CD14-positive monocyte (primary cell): ENCODE measurements at regions not wholly inside any gene's neighbourhood (a gene's known extent, or its start where the extent isn't known, plus 50 kb on each side); places are given as distances from the start of the nearest gene placed in this dataset.

ENCODE experiments used
- DNase-seq, 3 donors: peaks; one replicate each; pipeline ENCODE4 v3.0.0-alpha.2; 2011 to 2022
- H2AFZ ChIP-seq: 2 replicates; pipeline ENCODE4 v1.6.0; 2012; ENCODE audit warnings: mild to moderate bottlenecking, low read depth, low read length, inconsistent platforms; ENCODE audit not compliant: insufficient read depth, poor library complexity, severe bottlenecking
- H3K27ac ChIP-seq, 2 donors: 1 replicate in 1 of 2; 2 replicates in 1 of 2; pipeline ENCODE4 v1.5.1; 2012 to 2013; ENCODE audit warnings: low read length in 2 of 2, control low read depth in 1 of 2, inconsistent platforms in 1 of 2, low read depth in 1 of 2, mild to moderate bottlenecking in 1 of 2
- H3K27me3 ChIP-seq, 2 donors: one replicate each; pipeline versions ENCODE4 v1.6.0 to v1.6.1; 2011 to 2013; ENCODE audit warnings: low read length in 2 of 2; ENCODE audit not compliant: control insufficient read depth in 2 of 2, insufficient read depth in 2 of 2
- H3K36me3 ChIP-seq, 2 donors: replicated peaks in 1 of 2; 1 replicate in 1 of 2; 2 replicates in 1 of 2; pipeline versions ENCODE4 v1.5.1 to v1.6.1; 2012 to 2013; ENCODE audit warnings: low read length in 2 of 2, control low read depth in 1 of 2, inconsistent platforms in 1 of 2, mild to moderate bottlenecking in 1 of 2; ENCODE audit not compliant: insufficient read depth in 2 of 2, control insufficient read depth in 1 of 2
- H3K4me1 ChIP-seq, 2 donors: 1 replicate in 1 of 2; 2 replicates in 1 of 2; pipeline versions ENCODE4 v1.5.1 to v1.6.1; 2012 to 2013; ENCODE audit warnings: low read length in 2 of 2, control low read depth in 1 of 2, inconsistent platforms in 1 of 2, mild to moderate bottlenecking in 1 of 2, moderate library complexity in 1 of 2; ENCODE audit not compliant: insufficient read depth in 2 of 2, control insufficient read depth in 1 of 2
- H3K4me2 ChIP-seq: replicated peaks from 2 replicates; pipeline ENCODE3; 2012; ENCODE audit warnings: low read length, moderate library complexity, mild to moderate bottlenecking; ENCODE audit not compliant: poor library complexity, severe bottlenecking; ENCODE audit errors: extremely low read depth
- H3K4me3 ChIP-seq, 3 experiments: fragments of 200-600 bp in 1 of 3; sonication (generic) in 1 of 3; replicated peaks in 1 of 3; 1 replicate in 2 of 3; 2 replicates in 1 of 3; pipeline ENCODE4 v1.5.1; 2011 to 2013; ENCODE audit warnings: low read length in 3 of 3, mild to moderate bottlenecking in 3 of 3, control low read depth in 2 of 3, low read depth in 2 of 3, inconsistent platforms in 1 of 3, moderate library complexity in 1 of 3
- H3K79me2 ChIP-seq: 2 replicates; pipeline ENCODE4 v1.6.0; 2012; ENCODE audit warnings: mild to moderate bottlenecking, control low read depth, inconsistent platforms, low read length, moderate library complexity; ENCODE audit not compliant: insufficient read depth
- H3K9ac ChIP-seq: 2 replicates; pipeline ENCODE4 v1.6.0; 2017; ENCODE audit warnings: low read length, mild to moderate bottlenecking; ENCODE audit not compliant: insufficient read depth, poor library complexity, severe bottlenecking
- H3K9me3 ChIP-seq, 2 donors: replicated peaks in 1 of 2; 1 replicate in 1 of 2; 2 replicates in 1 of 2; pipeline versions ENCODE4 v1.5.1 to v1.6.1; 2012 to 2013; ENCODE audit warnings: low read length in 2 of 2, control low read depth in 1 of 2; ENCODE audit not compliant: control insufficient read depth in 1 of 2, insufficient read depth in 1 of 2
- H4K20me1 ChIP-seq: 2 replicates; pipeline ENCODE4 v1.6.0; 2012; ENCODE audit warnings: mild to moderate bottlenecking, low read length, control low read depth, moderate library complexity; ENCODE audit not compliant: insufficient read depth
- H3K27ac Mint-ChIP-seq, 7 donors: one replicate each; pipeline ENCODE4 v1.8.0; 2020; ENCODE audit warnings: mild to moderate bottlenecking in 7 of 7, mixed read lengths in 7 of 7, moderate library complexity in 6 of 7, inconsistent platforms in 2 of 7
- H3K27me3 Mint-ChIP-seq, 3 donors: one replicate each; pipeline ENCODE4 v1.8.0; 2021 to 2022; ENCODE audit warnings: low read depth in 3 of 3, mild to moderate bottlenecking in 3 of 3, mixed read lengths in 3 of 3, moderate library complexity in 3 of 3, inconsistent platforms in 1 of 3
- H3K36me3 Mint-ChIP-seq, 2 donors: one replicate each; pipeline ENCODE4 v1.8.0; 2020; ENCODE audit warnings: mixed read lengths in 2 of 2, inconsistent platforms in 1 of 2, mild to moderate bottlenecking in 1 of 2
- H3K4me1 Mint-ChIP-seq: one replicate; pipeline ENCODE4 v1.8.0; 2020; ENCODE audit warnings: mild to moderate bottlenecking, mixed read lengths
- H3K4me3 Mint-ChIP-seq, 2 donors: one replicate each; pipeline ENCODE4 v1.8.0; 2020; ENCODE audit warnings: mild to moderate bottlenecking in 2 of 2, mixed read lengths in 2 of 2, moderate library complexity in 1 of 2
- H3K9me3 Mint-ChIP-seq, 7 donors: one replicate each; pipeline ENCODE4 v1.8.0; 2020 to 2022; ENCODE audit warnings: mixed read lengths in 7 of 7, mild to moderate bottlenecking in 6 of 7, moderate library complexity in 6 of 7, inconsistent platforms in 2 of 7
- CTCF ChIP-seq: fragments of 200-600 bp; IDR thresholded peaks from one replicate; pipeline ENCODE4 v1.8.0; 2022; ENCODE audit warnings: antibody characterized with exemption, mild to moderate bottlenecking
- WGBS: methylation state at CpG from one replicate; pipeline ENCODE4 v1.1.5; 2013; ENCODE audit warnings: missing lambda C conversion rate; ENCODE audit not compliant: insufficient coverage; 5-methylcytosine and 5-hydroxymethylcytosine counted together
- intact Hi-C, 2 donors: fragments of 100-400 bp; cut with micrococcal nuclease; formaldehyde crosslinking; loops; one replicate each; pipeline versions ENCODE4 v1.15.0 to v1.15.1; 2023

GRCh38 chr19:41511628-41512027 lies 64.3 kb upstream of the CEACAM21 start:
- Histone ChIP-seq H3K79me2 (no peaks in the 10 kb centered on the region), H3K36me3 (no peaks in the 10 kb centered on the region), H4K20me1 (no peaks in the 10 kb centered on the region), H3K27ac (no peak overlapping the region), H3K4me2 (no peak overlapping the region), H3K27me3 (peaks cover 7 to 13% of the 10 kb centered on the region in 2 donors), H3K9ac (no peak overlapping the region), H3K4me3 (no peak overlapping the region), H2AFZ (no peak overlapping the region), H3K9me3 (no peaks in the 10 kb centered on the region), H3K4me1 (peaks cover 9% of the 10 kb centered on the region in 2 donors)
- Mint-ChIP-seq H3K9me3 (no peaks in the 10 kb centered on the region), H3K4me1 (peaks cover 9% of the 10 kb centered on the region), H3K27me3 (peaks cover 5 to 10% (median 9%) of the 10 kb centered on the region in 3 donors), H3K4me3 (no peak overlapping the region), H3K36me3 (no peaks in the 10 kb centered on the region), H3K27ac (no peak overlapping the region)
- intact Hi-C loops, result loop anchor here in 1 of 2 donors (10.0 kb wide), 1 partner anchor 53 kb away; no protein-coding TSS in a partner anchor
- no CpG with 5 or more reads among the region's 8 CpGs for WGBS
- DNase-seq, result no peak
- TF ChIP-seq CTCF, result no peak

- peaks cover 2 to 9% (median 7%) of the 10 kb centered on the region in 3 donors for H3K27me3 Mint-ChIP-seq
- Histone ChIP-seq H3K36me3 (no peaks in the 10 kb centered on the region), H3K27ac (no peak overlapping the region), H3K27me3 (peaks cover 7 to 11% of the 10 kb centered on the region in 2 donors), H3K79me2 (no peaks in the 10 kb centered on the region), H3K9me3 (no peaks in the 10 kb centered on the region), H3K4me1 (peaks cover 14 to 15% of the 10 kb centered on the region in 2 donors), H4K20me1 (no peaks in the 10 kb centered on the region), H2AFZ (no peak overlapping the region), H3K9ac (no peak overlapping the region), H3K4me2 (no peak overlapping the region), H3K4me3 (no peak overlapping the region)
- no peak overlapping the region for H3K4me3 Mint-ChIP-seq
- H3K9me3 Mint-ChIP-seq, result no peaks in the 10 kb centered on the region
- 86% methylated on average over 16 of the region's 25 CpGs for WGBS
- intact Hi-C loops, result loop anchor here (5.0 to 10.0 kb wide), 2 partner anchors 50 to 52 kb away; no protein-coding TSS in a partner anchor
- H3K4me1 Mint-ChIP-seq, result peaks cover 14% of the 10 kb centered on the region
- no peaks in the 10 kb centered on the region for H3K36me3 Mint-ChIP-seq
- H3K27ac Mint-ChIP-seq, result peak overlapping the region in 1 of 7 donors; percentile 3
- DNase-seq, result no peak
- TF ChIP-seq CTCF, result no peak
Observed at GRCh38 chr19:41515015-41515652, 60.8 kb upstream of the CEACAM21 start.
